Coronary artery (tissue), 2 donors: ENCODE measurements at regions not wholly inside any gene's neighbourhood (a gene's known extent, or its start where the extent isn't known, plus 50 kb on each side); places are given as distances from the start of the nearest gene placed in this dataset.

Experiments
- DNase-seq: peaks from one replicate; pipeline ENCODE4 v3.0.0-alpha.2; 2017; ENCODE audit warnings: low spot score
- H3K27ac ChIP-seq, 2 donors: fragments of 200-600 bp; sonication (generic); one replicate each; pipeline ENCODE4 v1.5.1; 2016 to 2019
- H3K4me3 ChIP-seq: fragments of 200-600 bp; sonication (generic); 2 replicates; pipeline ENCODE4 v1.5.1; 2016; ENCODE audit warnings: mild to moderate bottlenecking, moderate library complexity
- CTCF ChIP-seq: fragments of 200-600 bp; sonication (generic); IDR thresholded peaks from one replicate; pipeline ENCODE4 v1.5.1; 2019; ENCODE audit warnings: antibody characterized with exemption

GRCh38 chr5:42880496-42881150, 68.9 kb upstream of the SELENOP start:
- Histone ChIP-seq H3K4me3 (no peak overlapping the region), H3K27ac (peak overlapping the region in 1 of 2 donors; percentile 20)
- TF ChIP-seq CTCF: no peak
- no peak for DNase-seq

- no peak for DNase-seq
- Histone ChIP-seq H3K27ac (no peak overlapping the region), H3K4me3 (no peak overlapping the region)
- TF ChIP-seq CTCF: no peak
Measured at GRCh38 chr5:42879291-42879690, 67.6 kb upstream of the SELENOP start.

- no peak overlapping the region for H3K4me3 ChIP-seq
- no peak overlapping the region for H3K27ac ChIP-seq
- no peak for DNase-seq
- TF ChIP-seq CTCF: no peak
Measured at GRCh38 chr5:42878550-42878949, 66.9 kb upstream of the SELENOP start.

GRCh38 chr5:42878041-42878440, 66.3 kb upstream of the SELENOP start:
- no peak for TF ChIP-seq CTCF
- Histone ChIP-seq H3K4me3 (no peak overlapping the region), H3K27ac (no peak overlapping the region)
- DNase-seq: no peak

GRCh38 chr5:42877431-42877830, 65.7 kb upstream of the SELENOP start:
- no peak for TF ChIP-seq CTCF
- Histone ChIP-seq H3K27ac (no peak overlapping the region), H3K4me3 (no peak overlapping the region)
- no peak for DNase-seq

- peak overlapping the region; percentile 54 for H3K4me3 ChIP-seq
- DNase-seq: no peak
- no peak for TF ChIP-seq CTCF
- H3K27ac ChIP-seq: peak overlapping the region in 1 of 2 donors; percentile 8
Measured at GRCh38 chr5:42876375-42876844, 64.7 kb upstream of the SELENOP start.

GRCh38 chr5:42875785-42876374, 64.2 kb upstream of the SELENOP start:
- no peak for DNase-seq
- Histone ChIP-seq H3K27ac (no peak overlapping the region), H3K4me3 (no peak overlapping the region)
- no peak for TF ChIP-seq CTCF
